Astrocyte of the cerebellum (primary cell): ENCODE measurements at regions not wholly inside any gene's neighbourhood (a gene's known extent, or its start where the extent isn't known, plus 50 kb on each side); places are given as distances from the start of the nearest gene placed in this dataset.

Source experiments
- DNase-seq: peaks from one replicate; pipeline ENCODE4 v3.0.0-alpha.2; 2011; ENCODE audit warnings: low read depth
- H3K4me3 ChIP-seq: 2 replicates; pipeline ENCODE4 v1.5.1; 2011; ENCODE audit warnings: mild to moderate bottlenecking, low read depth, low read length, moderate library complexity
- CTCF ChIP-seq: IDR thresholded peaks from 2 replicates; pipeline ENCODE4 v1.5.1; 2012; ENCODE audit warnings: low read length, low read depth, moderate library complexity, mild to moderate bottlenecking; ENCODE audit errors: missing control alignments
- in situ Hi-C: cut with HindIII; loops from 2 replicates; pipeline ENCODE4 v1.10.0; 2017; ENCODE audit warnings: low sequenced_read_pairs

GRCh38 chr3:193902607-193903511 is 233.1 kb upstream of the HES1 start:
- in situ Hi-C loops, result no loop called here
- TF ChIP-seq CTCF, result no peak
- no peak overlapping the region for H3K4me3 ChIP-seq
- no peak for DNase-seq

GRCh38 chr3:193903512-193903817 is 232.5 kb upstream of the HES1 start:
- no peak overlapping the region for H3K4me3 ChIP-seq
- TF ChIP-seq CTCF, result no peak
- no peak for DNase-seq
- in situ Hi-C loops, result no loop called here

GRCh38 chr3:193903966-193904365 is 232.0 kb upstream of the HES1 start:
- in situ Hi-C loops, result no loop called here
- TF ChIP-seq CTCF, result no peak

GRCh38 chr3:193905541-193906396 is 230.2 kb upstream of the HES1 start:
- TF ChIP-seq CTCF, result no peak
- no peak overlapping the region for H3K4me3 ChIP-seq
- DNase-seq, result no peak
- in situ Hi-C loops, result no loop called here

More at GRCh38 chr3:193903966-193904365, 232.0 kb upstream of the HES1 start:
- H3K4me3 ChIP-seq, result no peak overlapping the region
- DNase-seq, result no peak

GRCh38 chr3:193906849-193907410 is 229.0 kb upstream of the HES1 start:
- in situ Hi-C loops, result no loop called here
- TF ChIP-seq CTCF, result no peak
- no peak for DNase-seq
- H3K4me3 ChIP-seq, result no peak overlapping the region

GRCh38 chr3:193908181-193908744 is 227.7 kb upstream of the HES1 start:
- H3K4me3 ChIP-seq, result no peak overlapping the region
- DNase-seq, result no peak
- in situ Hi-C loops, result no loop called here
- no peak for TF ChIP-seq CTCF
